ENCODE measurements at regions not wholly inside any gene's neighbourhood (a gene's known extent, or its start where the extent isn't known, plus 50 kb on each side); places are given as distances from the start of the nearest gene placed in this dataset.

DNA sequence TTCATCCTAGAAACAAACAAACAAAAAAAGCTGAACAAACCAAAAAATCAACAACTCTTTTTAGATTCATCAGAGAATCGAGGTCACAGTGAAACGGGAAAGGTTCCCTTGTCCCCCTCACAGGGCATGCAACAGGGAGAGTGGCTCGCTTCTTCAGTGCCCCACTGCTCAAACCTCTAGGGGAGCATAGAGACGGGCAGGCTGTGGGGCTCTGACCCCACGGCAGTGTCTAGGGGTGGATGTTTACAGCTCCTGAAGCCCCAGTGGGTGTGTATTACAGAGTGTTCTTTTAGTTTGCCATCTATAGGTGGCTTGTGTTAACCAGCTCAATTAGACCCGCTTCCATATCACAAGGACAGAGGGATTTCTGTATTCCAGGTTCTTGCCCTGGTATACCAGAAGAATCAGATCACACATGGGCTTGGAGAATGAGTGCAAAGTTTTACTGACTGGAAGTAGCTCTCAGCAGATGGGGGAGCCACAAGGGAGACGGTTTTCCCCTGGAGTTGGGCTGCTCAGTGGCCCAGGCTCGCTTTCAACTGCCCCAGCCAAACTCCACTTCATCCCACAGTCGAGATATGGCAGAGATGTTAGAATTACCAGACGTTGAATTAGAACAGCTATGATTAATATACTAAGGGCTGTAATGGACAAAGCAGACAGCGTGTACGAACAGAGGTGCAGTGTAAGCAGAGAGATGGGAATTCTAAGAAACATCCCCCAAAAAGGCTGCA is 192.6 kb upstream of the CST7 start (continued):
- TF ChIP-seq, protein P1, sequence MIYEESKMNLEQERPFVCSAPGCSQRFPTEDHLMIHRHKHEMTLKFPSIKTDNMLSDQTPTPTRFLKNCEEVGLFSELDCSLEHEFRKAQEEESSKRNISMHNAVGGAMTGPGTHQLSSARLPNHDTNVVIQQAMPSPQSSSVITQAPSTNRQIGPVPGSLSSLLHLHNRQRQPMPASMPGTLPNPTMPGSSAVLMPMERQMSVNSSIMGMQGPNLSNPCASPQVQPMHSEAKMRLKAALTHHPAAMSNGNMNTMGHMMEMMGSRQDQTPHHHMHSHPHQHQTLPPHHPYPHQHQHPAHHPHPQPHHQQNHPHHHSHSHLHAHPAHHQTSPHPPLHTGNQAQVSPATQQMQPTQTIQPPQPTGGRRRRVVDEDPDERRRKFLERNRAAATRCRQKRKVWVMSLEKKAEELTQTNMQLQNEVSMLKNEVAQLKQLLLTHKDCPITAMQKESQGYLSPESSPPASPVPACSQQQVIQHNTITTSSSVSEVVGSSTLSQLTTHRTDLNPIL (CRISPR knock-in tag; IDR thresholded peaks at IDR 0.05), result no peak
- no peak for TF ChIP-seq ZNF436 (CRISPR knock-in tag; IDR thresholded peaks at IDR 0.05)
- TF ChIP-seq TBL1XR1 (IDR thresholded peaks at IDR 0.05; ENCODE audit: low read length in 2 of 2), result no peak
- TF ChIP-seq, protein P2, sequence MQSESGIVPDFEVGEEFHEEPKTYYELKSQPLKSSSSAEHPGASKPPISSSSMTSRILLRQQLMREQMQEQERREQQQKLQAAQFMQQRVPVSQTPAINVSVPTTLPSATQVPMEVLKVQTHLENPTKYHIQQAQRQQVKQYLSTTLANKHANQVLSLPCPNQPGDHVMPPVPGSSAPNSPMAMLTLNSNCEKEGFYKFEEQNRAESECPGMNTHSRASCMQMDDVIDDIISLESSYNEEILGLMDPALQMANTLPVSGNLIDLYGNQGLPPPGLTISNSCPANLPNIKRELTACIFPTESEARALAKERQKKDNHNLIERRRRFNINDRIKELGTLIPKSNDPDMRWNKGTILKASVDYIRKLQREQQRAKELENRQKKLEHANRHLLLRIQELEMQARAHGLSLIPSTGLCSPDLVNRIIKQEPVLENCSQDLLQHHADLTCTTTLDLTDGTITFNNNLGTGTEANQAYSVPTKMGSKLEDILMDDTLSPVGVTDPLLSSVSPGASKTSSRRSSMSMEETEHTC (IDR thresholded peaks at IDR 0.05), result no peak
- TF ChIP-seq SRSF3 (IDR thresholded peaks at IDR 0.05; ENCODE audit: insufficient read depth, low read length), result no peak
- no peak for TF ChIP-seq C11orf30 (IDR thresholded peaks at IDR 0.05; ENCODE audit: low read depth)
